ENCODE measurements at regions not wholly inside any gene's neighbourhood (a gene's known extent, or its start where the extent isn't known, plus 50 kb on each side); places are given as distances from the start of the nearest gene placed in this dataset.

DNA sequence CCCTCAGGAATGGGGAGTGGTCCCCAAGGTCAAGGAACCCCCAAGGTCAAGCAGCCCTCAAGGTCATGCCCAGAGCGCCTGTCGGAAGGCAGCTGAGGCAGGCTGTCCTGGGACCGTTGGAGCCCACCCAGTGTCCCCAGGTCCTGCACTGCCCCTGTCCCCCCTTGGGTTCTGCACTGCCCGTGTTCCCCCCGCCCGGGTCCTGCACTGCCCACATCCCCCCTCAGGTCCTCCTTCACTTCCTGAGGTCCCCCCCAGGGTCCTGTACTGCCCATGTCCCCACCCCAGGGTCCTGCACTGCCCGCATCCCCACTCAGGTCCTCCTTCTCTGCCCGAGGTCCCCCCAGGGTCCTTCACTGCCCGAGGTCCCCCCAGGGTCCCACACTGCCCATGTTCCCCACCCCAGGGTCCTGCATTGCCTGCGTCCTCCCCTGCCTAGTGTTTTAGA, 1073.0 kb downstream of the BRD1 start:
- DNase-seq = no peak

DNA sequence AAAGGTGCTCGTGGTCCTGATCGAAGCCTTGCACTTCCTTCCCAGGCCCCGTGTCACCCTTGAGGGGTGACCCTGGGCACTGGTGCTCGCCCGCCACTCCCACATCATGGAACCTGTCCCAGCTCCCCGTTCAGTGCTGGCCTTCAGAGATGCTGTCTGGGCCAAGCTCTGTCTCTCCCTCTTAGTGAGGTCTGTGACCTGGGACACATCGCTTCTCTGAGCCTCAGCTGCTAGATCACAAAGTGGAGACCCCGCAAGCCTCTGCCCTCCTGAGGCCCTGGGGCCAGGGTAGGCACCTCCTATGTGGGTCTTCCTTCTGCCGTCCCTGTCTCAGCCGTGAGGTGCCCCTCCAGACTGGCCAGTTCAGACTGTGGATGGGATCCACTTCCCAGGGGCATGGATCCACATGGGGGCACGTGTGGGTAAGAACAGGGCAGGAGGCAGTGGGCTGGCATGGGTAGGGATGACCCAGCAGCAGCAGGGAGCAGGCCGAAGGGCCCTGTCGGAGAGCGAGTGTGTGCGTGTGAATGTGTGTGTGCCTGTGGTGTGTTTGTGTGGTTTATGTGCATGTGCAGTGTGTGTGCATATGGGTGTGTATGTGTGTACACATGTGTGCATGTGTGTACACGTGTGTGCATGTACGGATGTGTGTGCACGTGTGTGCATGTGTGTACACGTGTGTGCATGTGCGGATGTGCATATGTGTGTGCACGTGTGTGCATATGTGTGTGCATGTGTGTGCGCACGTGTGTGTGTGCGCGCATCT, 1073.7 kb downstream of the BRD1 start:
- no peak for DNase-seq

DNA sequence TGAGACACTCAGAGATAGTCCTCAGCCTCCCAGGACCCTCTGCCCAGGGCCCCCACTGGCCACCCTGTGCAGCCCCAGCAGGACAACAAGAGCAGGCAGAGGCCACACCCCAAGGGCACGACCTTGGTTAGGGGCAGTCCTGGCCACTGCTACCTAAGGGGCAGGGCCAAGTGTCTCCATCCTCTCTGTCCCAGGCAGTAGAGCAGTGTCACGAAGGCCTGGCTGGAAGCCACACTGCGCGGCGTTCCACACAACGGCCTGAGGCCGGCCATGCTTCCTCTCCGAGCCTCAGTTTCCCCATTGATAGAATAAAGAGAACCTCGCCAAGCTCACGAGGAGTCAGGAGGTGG, 1074.3 kb downstream of the BRD1 start:
- no peak for DNase-seq

DNA sequence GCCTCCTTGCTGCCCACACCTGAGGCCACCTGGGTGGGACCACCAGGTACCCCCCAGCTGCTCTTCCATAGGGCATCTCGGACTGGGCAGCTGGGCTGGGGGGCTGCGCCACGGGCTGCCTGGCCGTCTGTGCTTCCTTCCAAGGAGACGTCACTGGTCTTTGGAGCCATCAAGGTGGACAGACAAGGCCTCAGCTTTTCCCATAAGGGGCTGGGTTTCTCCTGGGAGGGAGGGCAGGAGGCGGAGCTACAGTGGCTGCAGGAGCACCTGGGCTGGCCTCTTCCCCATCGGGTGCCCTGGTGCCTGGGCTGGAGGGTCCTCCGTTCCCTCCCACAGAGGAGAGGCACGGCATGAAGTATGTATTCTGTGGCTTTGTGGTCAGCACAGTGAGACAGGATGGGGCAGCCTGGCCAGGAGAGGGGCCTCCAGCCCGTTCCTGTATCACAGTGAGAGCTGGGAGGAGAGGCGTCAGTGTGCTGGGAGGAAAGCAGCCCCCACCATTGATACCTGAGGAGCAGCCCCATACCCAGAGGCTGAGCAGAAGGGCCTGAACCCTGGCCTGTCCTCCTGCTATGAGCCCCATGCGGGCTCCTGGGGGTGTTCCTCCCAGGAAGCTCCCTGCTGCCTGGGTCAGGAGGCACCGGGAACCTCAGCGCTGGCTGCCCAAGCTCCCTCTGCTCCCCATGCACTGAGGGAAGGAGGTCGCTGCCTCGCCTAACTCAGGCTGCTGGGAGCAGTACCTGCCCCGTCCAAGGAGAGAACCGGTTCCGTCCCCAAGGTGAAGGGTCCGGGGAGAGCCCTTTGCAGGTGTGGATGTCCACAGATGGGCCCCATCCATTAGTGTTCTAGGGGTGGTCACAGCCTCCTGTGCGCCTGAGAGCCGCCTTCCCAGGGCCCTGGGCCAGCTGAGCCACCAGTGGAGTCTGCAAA, 1075.0 kb downstream of the BRD1 start:
- DNase-seq = no peak

DNA sequence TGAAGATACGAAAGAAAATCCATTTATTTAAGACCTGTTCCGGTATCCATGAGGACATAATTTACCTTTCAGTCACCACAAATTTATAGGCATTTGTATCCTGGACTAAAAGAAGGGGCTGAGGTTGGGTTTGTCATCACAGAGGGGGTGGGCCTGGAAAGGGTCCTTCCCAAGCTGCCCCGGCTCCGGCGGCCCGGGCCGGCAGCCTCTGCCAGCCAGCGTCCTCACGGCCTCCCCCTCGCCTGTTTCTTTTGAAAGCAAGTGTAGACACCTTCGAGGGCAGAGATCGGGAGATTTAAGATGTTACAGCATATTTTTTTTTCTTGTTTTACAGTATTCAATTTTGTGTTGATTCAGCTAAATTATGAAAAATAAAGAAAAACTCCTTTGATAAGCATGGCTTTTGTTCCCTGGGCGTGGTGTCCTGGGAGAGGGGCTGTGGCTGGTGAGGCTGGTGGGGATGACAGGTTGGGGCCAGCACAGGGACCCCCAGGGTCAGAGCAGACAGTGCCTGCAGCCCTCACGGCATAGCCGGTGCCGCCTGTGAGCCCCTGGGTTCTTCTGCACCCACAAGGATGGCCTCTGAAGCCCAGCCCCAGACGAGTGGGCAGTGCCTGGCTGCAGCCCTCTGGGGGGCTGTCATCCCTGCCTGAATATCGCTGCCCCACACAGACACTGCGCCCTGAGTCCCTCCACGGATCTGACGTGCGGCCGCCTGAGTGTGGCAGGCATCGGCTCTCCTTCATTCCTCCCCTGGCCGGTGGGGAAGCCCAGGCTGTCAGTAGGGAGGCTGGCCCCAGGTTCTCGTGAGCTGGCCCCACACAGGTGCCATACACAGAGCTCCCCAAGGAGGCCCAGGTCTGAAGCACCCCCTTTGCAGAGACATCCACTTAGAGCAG, 1075.9 kb downstream of the BRD1 start:
- DNase-seq = no peak

DNA sequence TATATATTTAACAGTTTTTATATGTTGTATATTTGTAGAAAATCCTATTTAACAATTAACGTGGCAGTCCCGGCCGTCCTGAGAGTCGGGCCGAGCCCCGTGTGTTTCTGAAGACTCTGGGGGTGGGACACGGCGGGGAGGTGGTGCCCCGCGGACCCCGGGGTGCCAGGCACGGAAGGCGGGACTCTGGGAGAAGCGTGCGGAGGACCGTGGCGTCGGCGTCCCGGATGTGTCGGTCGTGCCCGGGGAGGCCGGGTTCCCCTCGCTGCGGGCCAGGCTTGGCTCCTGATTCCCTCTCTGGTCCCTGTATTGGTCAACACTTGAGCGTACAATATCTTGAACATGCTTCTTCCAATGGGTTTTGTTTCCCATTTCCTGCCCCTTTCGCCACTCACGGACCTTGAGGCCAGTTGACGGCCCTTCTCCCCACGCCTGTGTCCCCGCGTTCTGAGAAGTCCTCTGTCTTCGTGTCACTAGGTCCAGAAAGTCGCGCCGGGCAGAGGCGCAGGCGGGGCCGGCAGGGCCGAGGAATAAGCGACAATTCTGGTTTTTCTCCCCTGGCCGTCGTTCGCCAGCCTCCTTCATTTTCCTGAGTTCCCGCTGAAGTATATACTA, 1076.7 kb downstream of the BRD1 start:
- DNase-seq = no peak

DNA sequence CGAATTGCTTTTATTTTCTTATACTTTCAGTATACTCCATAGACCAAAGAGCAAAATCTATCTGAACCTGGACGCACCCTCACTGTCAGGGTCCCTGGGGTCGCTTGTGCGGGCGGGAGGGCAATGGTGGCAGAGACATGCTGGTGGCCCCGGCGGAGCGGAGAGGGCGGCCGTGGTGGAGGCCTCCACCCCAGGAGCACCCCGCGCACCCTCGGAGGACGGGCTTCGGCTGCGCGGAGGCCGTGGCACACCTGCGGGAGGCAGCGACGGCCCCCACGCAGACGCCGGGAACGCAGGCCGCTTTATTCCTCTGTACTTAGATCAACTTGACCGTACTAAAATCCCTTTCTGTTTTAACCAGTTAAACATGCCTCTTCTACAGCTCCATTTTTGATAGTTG, 1077.4 kb downstream of the BRD1 start:
- DNase-seq = no peak

DNA sequence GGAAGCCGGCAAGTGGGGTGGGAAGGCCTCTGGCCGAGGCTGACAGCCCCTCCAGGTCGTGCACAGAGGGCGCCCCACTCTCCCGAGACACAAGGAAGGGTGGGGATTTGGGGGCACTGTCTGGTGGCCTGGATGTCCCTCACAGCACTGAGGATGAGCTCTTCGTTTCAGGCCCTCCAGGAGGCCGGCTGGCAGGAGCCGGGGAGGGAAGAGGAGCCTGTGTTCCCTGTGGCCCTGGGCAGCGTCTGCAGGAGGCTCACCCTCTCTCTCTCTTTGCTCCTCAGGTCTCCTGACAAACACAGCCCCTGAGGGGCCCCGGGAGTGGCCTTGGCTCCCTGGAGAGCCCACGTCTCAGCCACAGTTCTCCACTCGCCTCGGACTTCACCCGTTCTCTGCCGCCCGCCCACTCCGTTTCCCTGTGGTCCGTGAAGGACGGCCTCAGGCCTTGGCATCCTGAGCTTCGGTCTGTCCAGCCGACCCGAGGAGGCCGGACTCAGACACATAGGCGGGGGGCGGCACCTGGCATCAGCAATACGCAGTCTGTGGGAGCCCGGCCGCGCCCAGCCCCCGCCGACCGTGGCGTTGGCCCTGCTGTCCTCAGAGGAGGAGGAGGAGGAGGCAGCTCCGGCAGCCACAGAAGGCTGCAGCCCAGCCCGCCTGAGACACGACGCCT, 1078.0 kb downstream of the BRD1 start:
- DNase-seq = no peak

DNA sequence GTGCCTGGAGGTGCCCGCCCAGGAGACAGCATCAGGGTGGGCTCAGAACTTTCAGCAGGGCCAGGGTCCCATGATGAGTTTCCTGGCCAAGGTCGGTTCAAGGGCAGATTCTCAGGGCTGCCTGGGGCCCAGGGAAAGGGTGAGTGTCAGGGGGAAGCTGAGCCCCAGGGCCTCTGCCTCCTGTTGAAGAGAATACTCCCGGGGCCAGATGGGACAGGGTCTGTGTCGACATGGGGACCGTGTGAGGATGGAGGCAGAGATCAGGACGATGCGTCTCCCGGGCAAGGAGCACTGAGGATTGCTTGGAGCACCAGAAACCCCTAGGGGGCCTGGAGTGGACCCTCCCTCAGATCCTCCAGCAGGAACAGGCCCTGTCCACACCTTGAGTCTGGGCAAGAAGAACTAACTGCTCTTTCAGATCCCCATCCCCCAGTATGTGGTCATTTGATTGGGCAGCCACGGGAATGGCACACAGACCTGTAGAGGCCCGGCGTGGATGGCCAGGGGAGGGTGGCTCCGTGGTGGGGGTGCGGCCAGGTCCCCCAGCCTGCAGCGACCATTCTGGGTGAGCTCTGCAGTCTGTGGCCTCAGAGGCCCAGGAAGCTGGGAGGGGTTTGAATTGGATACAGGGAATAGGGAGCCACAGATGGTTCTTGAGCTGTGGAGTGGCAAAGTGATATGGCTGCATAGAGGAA, 1078.7 kb downstream of the BRD1 start:
- no peak for DNase-seq

DNA sequence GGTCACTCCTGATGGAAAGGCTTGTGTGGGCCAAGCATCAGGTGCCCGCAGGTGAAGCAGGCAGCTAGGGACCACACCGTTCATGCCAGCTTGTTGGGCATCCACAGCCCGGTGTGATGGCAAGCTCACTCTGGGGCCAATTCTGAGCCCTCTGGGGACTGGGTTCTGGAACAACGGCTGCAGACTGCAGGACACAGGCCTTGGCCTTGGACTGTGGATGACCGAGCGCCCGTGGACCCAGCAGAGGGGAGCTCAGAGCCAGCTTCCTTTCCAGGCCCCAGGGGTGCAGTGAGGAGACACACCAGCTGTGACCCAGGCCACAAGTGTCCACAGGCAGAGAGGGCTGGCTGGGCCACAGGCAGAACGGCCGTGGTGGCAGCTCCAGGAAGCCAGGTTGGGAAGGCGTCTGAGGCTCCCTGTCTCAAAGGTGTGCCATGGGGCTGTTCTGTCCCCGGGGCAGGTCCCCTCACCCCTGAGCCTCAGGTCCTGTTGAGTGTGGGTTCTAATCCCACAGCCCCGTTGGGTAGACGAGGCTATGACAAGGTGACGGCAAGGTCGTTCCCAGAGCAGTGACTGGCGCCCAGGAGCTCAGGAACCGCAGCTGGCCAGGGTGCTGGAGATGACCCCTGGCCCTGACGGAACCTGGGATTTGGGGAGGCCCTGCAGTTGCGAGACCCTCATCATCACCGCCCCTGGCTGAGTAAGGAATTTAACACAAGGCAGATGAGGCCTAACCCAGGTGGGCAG, 1079.4 kb downstream of the BRD1 start:
- no peak for DNase-seq

DNA sequence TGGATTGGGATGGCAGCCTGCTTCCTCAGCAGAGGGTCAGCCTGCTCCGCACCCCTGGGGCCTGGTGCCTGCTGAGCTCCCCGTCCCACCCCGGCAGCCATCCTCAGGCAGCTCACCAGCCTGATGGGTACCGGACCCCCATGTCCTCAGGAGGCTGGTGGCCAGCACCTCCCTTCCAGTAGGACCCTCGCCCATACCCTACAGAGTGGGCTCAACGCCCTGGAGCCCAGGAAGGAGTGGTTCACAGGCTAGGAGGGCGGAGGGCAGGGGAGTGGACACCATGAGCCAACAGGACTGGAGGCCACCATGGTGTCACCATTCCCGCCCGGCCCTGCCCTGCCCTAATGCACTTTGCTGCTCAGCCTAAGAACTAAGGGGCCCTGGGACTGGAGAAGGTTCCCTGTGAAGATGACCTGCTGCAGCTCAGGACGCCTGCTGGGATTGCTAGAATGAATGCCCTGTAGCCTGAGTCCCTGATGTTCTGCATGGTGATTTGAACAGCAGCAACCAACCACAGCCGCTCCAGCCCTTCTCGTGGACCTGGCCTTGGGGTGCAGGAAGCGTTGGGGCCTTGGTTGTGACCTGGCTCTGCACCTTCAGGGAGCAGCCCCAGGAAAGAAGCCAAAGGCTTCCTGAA, 1080.8 kb downstream of the BRD1 start:
- DNase-seq = no peak

DNA sequence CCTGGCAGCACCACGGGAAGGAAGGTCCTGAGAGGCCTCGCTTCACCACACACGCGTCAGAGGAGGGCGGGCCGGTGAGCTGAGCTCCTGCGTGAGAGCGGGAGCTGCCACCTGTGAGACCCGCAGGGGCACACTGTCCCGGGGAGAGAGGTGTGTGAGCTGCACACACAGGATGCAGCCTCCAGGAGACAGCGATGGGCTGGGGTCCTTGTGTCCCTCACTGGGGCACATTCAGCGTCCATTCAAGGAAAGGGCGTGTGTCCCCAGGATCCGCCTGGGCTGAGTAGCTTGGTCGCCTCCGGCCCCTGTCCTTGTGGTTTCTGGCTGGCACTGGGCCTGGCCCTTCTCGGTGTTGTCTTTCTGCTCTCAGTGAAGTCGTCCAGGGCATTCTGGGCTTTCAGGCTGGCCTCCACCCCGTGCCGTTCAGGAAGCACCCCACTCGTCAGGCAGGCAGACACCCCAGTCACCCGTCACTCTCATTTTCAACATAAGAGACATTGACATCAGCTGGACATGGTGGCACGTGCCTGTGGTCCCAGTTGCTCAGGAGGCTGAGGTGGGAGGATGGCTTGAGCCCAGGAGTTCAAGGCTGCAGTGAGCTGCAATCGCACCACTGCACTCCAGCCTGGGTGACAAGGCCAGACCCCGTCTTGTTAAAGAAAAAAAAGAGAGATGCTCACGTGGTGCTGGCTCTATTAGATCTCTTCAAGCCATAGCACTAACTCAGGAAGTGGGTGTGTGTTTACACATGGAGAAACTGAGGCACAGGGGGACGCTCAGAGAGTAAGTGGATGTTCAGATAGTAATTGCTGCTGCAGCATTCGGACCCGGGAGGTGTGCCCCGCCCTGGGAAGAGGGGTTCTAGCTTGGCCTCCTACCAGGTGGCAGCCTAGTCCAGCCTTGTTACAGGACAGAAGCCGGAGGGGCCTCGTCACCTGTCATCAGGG, 1081.6 kb downstream of the BRD1 start:
- DNase-seq = no peak

DNA sequence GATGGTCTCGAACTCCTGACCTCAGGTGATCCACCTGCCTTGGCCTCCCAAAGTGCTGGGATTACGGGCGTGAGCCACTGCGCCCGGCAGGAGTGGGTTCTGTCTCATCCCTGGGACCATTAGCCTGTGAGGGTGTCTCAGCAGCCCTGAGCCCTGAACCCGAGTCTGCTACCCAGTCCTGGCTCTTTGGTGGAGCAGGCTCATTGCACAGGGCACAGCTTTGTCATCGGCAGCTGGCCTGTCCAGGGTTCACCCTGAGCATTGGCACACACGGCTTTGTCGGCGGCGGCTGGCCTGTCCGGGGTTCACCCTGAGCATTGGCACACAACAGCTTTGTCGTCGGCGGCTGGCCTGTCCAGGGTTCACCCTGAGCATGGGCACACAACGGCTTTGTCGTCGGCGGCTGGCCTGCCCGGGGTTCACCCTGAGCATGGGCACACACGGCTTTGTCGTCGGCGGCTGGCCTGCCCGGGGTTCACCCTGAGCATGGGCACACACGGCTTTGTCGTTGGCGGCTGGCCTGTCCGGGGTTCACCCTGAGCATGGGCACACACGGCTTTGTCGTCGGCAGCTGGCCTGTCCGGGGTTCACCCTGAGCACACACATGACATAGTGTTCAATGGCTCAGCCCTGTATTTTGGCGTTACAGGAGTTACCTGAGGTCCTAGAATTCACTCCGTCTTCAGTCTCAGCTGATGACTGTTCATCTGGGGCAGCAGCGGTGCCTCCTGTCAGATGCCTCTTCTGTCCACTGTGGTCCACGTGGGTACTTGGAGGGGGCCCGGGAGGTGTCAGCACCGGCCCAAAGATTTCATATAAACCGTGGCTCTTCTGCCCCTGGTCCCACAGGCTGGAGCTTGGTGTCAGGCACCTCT, 1082.5 kb downstream of the BRD1 start:
- DNase-seq = no peak

DNA sequence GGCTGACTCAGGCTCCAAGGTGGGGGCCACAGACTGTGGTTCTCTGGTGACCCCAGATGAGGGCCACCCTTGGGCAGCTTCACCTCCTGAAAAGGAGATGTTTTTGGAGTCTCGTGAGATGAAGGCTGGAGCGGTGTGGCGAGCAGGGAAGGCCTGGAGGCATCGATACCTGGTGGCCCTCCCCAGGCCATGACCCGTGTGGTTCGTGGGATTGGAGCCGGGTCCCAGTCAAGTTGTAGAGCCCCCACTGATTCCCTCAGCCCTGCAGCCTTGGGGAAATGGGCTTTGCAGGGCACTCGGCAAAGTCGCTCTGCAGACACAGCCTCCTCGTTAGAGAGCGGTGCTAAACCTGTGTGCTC, 1083.4 kb downstream of the BRD1 start:
- DNase-seq = no peak

DNA sequence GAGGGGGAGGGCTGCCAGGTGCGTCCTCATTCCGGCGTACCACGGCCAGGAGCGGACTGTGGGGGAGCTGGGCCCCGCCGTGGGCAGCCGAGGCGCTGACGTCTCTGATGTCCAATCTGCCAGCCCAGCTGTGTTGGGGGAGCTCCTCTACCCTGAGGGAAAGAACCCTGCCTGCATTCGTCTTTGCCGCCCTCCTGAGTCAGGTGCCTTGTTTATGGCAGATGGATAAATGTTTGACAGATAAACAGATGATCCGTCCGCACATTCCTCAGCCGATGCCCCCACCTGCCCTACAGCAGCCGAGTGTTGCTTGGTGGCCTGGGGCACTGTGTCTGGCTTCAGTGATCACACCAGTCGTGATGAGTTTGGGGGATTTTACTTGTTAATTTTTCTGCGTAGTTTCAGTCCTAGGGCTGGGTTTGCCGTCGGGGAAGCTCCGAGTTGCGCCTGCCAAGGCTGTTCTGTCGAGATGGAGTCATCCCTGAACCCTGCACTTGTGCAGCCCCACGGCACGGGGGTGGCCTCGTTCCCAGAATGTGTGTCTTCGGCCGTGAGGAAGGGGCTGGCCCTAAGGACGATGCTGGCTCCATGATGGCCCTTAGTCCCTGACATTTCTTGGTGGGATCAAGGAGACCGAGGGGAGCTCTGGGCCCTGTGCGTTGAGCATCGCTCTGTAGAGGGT, 1083.9 kb downstream of the BRD1 start:
- no peak for DNase-seq

DNA sequence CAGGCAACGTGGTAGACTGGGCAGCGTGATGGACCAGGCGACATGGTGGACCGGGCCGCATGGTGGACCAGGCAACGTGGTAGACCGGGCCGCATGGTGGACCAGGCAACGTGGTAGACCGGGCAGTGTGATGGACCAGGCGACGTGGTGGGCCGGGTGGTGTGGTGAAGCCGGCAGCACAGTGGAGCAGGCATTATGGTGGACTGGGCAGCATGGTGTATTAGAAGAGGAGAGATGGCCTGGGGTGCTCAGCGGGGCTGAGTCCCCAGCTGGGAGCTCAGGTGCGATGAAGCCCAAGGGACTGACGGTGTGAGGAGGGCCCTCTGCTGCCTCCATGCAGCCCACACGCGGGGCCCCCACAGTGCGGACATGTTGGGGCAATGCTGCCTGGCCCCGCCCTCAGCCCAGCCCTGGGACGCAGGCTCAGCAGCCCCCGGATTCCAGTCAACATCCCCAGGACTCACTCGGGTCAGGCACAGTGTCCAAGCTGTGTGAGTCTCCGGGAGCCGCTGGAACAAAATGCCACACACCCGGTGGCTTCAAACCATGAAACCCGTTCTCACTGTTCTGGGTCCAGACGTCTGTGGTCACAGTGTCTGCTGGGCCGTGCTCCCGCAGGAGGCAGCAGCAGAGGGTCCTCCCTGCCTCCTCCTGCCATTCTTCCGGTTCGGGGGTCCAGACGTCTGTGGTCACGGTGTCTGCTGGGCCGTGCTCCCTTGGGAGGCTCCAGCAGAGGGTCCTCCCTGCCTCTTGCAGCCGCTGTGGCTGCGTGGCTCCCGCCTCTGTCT, 1084.9 kb downstream of the BRD1 start:
- DNase-seq = no peak

DNA sequence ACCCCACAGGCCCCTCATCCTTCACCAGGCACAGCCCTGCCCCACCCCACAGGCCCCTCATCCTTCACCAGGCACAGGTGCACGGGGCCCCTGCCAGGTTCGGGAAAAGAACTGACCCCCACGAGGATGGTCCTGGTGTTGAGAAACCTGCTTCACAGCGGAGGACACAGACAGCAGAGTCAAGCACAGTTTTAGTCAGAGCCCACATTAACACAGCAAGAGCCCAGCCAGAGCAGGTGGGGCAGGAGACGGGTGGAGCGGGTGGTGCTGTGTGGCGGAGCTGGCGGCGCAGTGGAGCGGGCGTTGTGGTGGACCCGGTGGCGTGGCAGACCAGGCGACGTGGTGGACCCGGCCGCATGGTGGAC, 1085.5 kb downstream of the BRD1 start:
- DNase-seq = no peak
